Stimulated activated memory B cell treated with anti-CD40 and anti-IgM and Interleukin-4, amounts not matched to agents 10 μg/mL and 1 μg/mL and 100 μg/mL, for 72 hours (primary cell): ENCODE measurements at regions not wholly inside any gene's neighbourhood (a gene's known extent, or its start where the extent isn't known, plus 50 kb on each side); places are given as distances from the start of the nearest gene placed in this dataset.
"Not testable (repeated sequence)": the region's sequence is repeated elsewhere in the genome, so short reads cannot be mapped to it uniquely, and the experiment has no call there.

Experiments used
- ATAC-seq: fragments of 150-1000 bp; cut with Tn5 transposase; 2 replicates; pipeline ENCODE4 v1.10.0; 2021
- H3K27ac Mint-ChIP-seq: one replicate; pipeline ENCODE4 v1.8.0; 2022; ENCODE audit warnings: mild to moderate bottlenecking, mixed read lengths
- H3K27me3 Mint-ChIP-seq: one replicate; pipeline ENCODE4 v1.8.0; 2022; ENCODE audit warnings: mixed read lengths
- H3K36me3 Mint-ChIP-seq: one replicate; pipeline ENCODE4 v1.8.0; 2022; ENCODE audit warnings: mixed read lengths
- H3K4me1 Mint-ChIP-seq: one replicate; pipeline ENCODE4 v1.8.0; 2022; ENCODE audit warnings: mixed read lengths
- H3K4me3 Mint-ChIP-seq: one replicate; pipeline ENCODE4 v1.8.0; 2022; ENCODE audit warnings: mild to moderate bottlenecking, moderate library complexity, mixed read lengths
- H3K9me3 Mint-ChIP-seq: one replicate; pipeline ENCODE4 v1.8.0; 2022; ENCODE audit warnings: mixed read lengths

- Mint-ChIP-seq H3K4me1 (no peaks in the 10 kb centered on the region), H3K4me3 (no peak overlapping the region), H3K9me3 (no peaks in the 10 kb centered on the region), H3K27ac (no peak overlapping the region), H3K36me3 (no peaks in the 10 kb centered on the region), H3K27me3 (no peaks in the 10 kb centered on the region)
- no peak for ATAC-seq
These were observed 1333.4 kb upstream of the MIR17HG start for GRCh38 chr13:90014038-90014437.

- H3K9me3 Mint-ChIP-seq, result no peaks in the 10 kb centered on the region
- no peaks in the 10 kb centered on the region for H3K27me3 Mint-ChIP-seq
- no peaks in the 10 kb centered on the region for H3K4me1 Mint-ChIP-seq
- no peaks in the 10 kb centered on the region for H3K36me3 Mint-ChIP-seq
- no peak overlapping the region for H3K27ac Mint-ChIP-seq
- ATAC-seq, result no peak
- H3K4me3 Mint-ChIP-seq, result no peak overlapping the region
These were observed 1331.7 kb upstream of the MIR17HG start for GRCh38 chr13:90015565-90016507.

GRCh38 chr13:90016688-90017087 is 1330.8 kb upstream of the MIR17HG start:
- H3K27me3 Mint-ChIP-seq, result no peaks in the 10 kb centered on the region
- H3K27ac Mint-ChIP-seq, result no peak overlapping the region
- H3K4me3 Mint-ChIP-seq, result no peak overlapping the region
- no peaks in the 10 kb centered on the region for H3K4me1 Mint-ChIP-seq
- ATAC-seq, result no peak
- H3K36me3 Mint-ChIP-seq, result no peaks in the 10 kb centered on the region
- H3K9me3 Mint-ChIP-seq, result no peaks in the 10 kb centered on the region

GRCh38 chr13:90020536-90021070 is 1326.9 kb upstream of the MIR17HG start:
- H3K27me3 Mint-ChIP-seq, result no peaks in the 10 kb centered on the region
- H3K9me3 Mint-ChIP-seq, result no peaks in the 10 kb centered on the region
- no peak overlapping the region for H3K27ac Mint-ChIP-seq
- H3K36me3 Mint-ChIP-seq, result no peaks in the 10 kb centered on the region
- no peak overlapping the region for H3K4me3 Mint-ChIP-seq
- no peak for ATAC-seq
- no peaks in the 10 kb centered on the region for H3K4me1 Mint-ChIP-seq

GRCh38 chr13:90027409-90027808 is 1320.1 kb upstream of the MIR17HG start:
- H3K27ac Mint-ChIP-seq, result no peak overlapping the region
- H3K4me1 Mint-ChIP-seq, result no peaks in the 10 kb centered on the region
- H3K27me3 Mint-ChIP-seq, result no peaks in the 10 kb centered on the region
- no peaks in the 10 kb centered on the region for H3K36me3 Mint-ChIP-seq
- H3K9me3 Mint-ChIP-seq, result peaks cover 14% of the 10 kb centered on the region
- H3K4me3 Mint-ChIP-seq, result no peak overlapping the region
- ATAC-seq, result no peak

GRCh38 chr13:90032313-90032712 is 1315.2 kb upstream of the MIR17HG start:
- Mint-ChIP-seq H3K36me3 (no peaks in the 10 kb centered on the region), H3K27me3 (no peaks in the 10 kb centered on the region), H3K9me3 (peaks cover 5% of the 10 kb centered on the region), H3K4me1 (no peaks in the 10 kb centered on the region), H3K27ac (no peak overlapping the region), H3K4me3 (no peak overlapping the region)
- ATAC-seq, result no peak

GRCh38 chr13:90032841-90033493 is 1314.5 kb upstream of the MIR17HG start:
- H3K27me3 Mint-ChIP-seq, result no peaks in the 10 kb centered on the region
- peak; percentile 48 for ATAC-seq
- H3K27ac Mint-ChIP-seq, result no peak overlapping the region
- peaks cover 5% of the 10 kb centered on the region for H3K9me3 Mint-ChIP-seq
- H3K4me3 Mint-ChIP-seq, result no peak overlapping the region
- no peaks in the 10 kb centered on the region for H3K36me3 Mint-ChIP-seq
- no peaks in the 10 kb centered on the region for H3K4me1 Mint-ChIP-seq

- no peaks in the 10 kb centered on the region for H3K4me1 Mint-ChIP-seq
- no peaks in the 10 kb centered on the region for H3K27me3 Mint-ChIP-seq
- H3K36me3 Mint-ChIP-seq, result no peaks in the 10 kb centered on the region
- no peak overlapping the region for H3K4me3 Mint-ChIP-seq
- peaks cover 14% of the 10 kb centered on the region for H3K9me3 Mint-ChIP-seq
- no peak overlapping the region for H3K27ac Mint-ChIP-seq
- no peak for ATAC-seq
These were observed 1308.0 kb upstream of the MIR17HG start for GRCh38 chr13:90039516-90039915.

GRCh38 chr13:90047600-90047999 is 1299.9 kb upstream of the MIR17HG start:
- H3K4me3 Mint-ChIP-seq, result no peak overlapping the region
- H3K27me3 Mint-ChIP-seq, result no peaks in the 10 kb centered on the region
- no peak overlapping the region for H3K27ac Mint-ChIP-seq
- H3K9me3 Mint-ChIP-seq, result peaks cover 20% of the 10 kb centered on the region
- no peaks in the 10 kb centered on the region for H3K36me3 Mint-ChIP-seq
- ATAC-seq, result no peak
- H3K4me1 Mint-ChIP-seq, result no peaks in the 10 kb centered on the region

- Mint-ChIP-seq H3K27ac (no peak overlapping the region), H3K9me3 (peaks cover 13% of the 10 kb centered on the region), H3K27me3 (no peaks in the 10 kb centered on the region), H3K36me3 (no peaks in the 10 kb centered on the region), H3K4me1 (no peaks in the 10 kb centered on the region), H3K4me3 (no peak overlapping the region)
- ATAC-seq, result no peak
These were observed 1297.4 kb upstream of the MIR17HG start for GRCh38 chr13:90049989-90050671.

- H3K4me3 Mint-ChIP-seq, result no peak overlapping the region
- H3K9me3 Mint-ChIP-seq, result no peaks in the 10 kb centered on the region
- no peak for ATAC-seq
- H3K27me3 Mint-ChIP-seq, result no peaks in the 10 kb centered on the region
- H3K27ac Mint-ChIP-seq, result no peak overlapping the region
- H3K36me3 Mint-ChIP-seq, result no peaks in the 10 kb centered on the region
- H3K4me1 Mint-ChIP-seq, result no peaks in the 10 kb centered on the region
These were observed 1292.4 kb upstream of the MIR17HG start for GRCh38 chr13:90055121-90055520.

- no peaks in the 10 kb centered on the region for H3K4me1 Mint-ChIP-seq
- ATAC-seq, result no peak
- H3K36me3 Mint-ChIP-seq, result no peaks in the 10 kb centered on the region
- no peaks in the 10 kb centered on the region for H3K27me3 Mint-ChIP-seq
- no peaks in the 10 kb centered on the region for H3K9me3 Mint-ChIP-seq
- H3K27ac Mint-ChIP-seq, result no peak overlapping the region
- no peak overlapping the region for H3K4me3 Mint-ChIP-seq
These were observed 1291.7 kb upstream of the MIR17HG start for GRCh38 chr13:90055760-90056159.

GRCh38 chr13:90064226-90064625 is 1283.3 kb upstream of the MIR17HG start:
- not testable (repeated sequence) for H3K27ac Mint-ChIP-seq, H3K4me3 Mint-ChIP-seq, ATAC-seq, H3K9me3 Mint-ChIP-seq, H3K36me3 Mint-ChIP-seq, H3K4me1 Mint-ChIP-seq, H3K27me3 Mint-ChIP-seq

GRCh38 chr13:90068658-90069057 is 1278.8 kb upstream of the MIR17HG start:
- ATAC-seq, result no peak
- H3K4me1 Mint-ChIP-seq, result no peaks in the 10 kb centered on the region

GRCh38 chr13:90070362-90070761 is 1277.1 kb upstream of the MIR17HG start:
- no peak for ATAC-seq
- Mint-ChIP-seq H3K9me3 (peaks cover 3% of the 10 kb centered on the region), H3K27ac (no peak overlapping the region), H3K4me3 (no peak overlapping the region), H3K27me3 (no peaks in the 10 kb centered on the region), H3K36me3 (no peaks in the 10 kb centered on the region), H3K4me1 (no peaks in the 10 kb centered on the region)

More at GRCh38 chr13:90068658-90069057, 1278.8 kb upstream of the MIR17HG start:
- Mint-ChIP-seq H3K27me3 (no peaks in the 10 kb centered on the region), H3K36me3 (no peaks in the 10 kb centered on the region), H3K27ac (no peak overlapping the region), H3K9me3 (peaks cover 8% of the 10 kb centered on the region), H3K4me3 (no peak overlapping the region)
